ENCODE measurements at regions not wholly inside any gene's neighbourhood (a gene's known extent, or its start where the extent isn't known, plus 50 kb on each side); places are given as distances from the start of the nearest gene placed in this dataset.

- TF ChIP-seq, protein P1, sequence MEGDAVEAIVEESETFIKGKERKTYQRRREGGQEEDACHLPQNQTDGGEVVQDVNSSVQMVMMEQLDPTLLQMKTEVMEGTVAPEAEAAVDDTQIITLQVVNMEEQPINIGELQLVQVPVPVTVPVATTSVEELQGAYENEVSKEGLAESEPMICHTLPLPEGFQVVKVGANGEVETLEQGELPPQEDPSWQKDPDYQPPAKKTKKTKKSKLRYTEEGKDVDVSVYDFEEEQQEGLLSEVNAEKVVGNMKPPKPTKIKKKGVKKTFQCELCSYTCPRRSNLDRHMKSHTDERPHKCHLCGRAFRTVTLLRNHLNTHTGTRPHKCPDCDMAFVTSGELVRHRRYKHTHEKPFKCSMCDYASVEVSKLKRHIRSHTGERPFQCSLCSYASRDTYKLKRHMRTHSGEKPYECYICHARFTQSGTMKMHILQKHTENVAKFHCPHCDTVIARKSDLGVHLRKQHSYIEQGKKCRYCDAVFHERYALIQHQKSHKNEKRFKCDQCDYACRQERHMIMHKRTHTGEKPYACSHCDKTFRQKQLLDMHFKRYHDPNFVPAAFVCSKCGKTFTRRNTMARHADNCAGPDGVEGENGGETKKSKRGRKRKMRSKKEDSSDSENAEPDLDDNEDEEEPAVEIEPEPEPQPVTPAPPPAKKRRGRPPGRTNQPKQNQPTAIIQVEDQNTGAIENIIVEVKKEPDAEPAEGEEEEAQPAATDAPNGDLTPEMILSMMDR (IDR thresholded peaks at IDR 0.05; ENCODE audit: borderline replicate concordance, extremely low read depth, low read length, poor library complexity, severe bottlenecking), result no peak
- no peak for TF ChIP-seq EZH2 (IDR thresholded peaks at IDR 0.05; ENCODE audit: borderline replicate concordance, low read depth, low read length, severe bottlenecking)
These were observed 248.8 kb downstream of the ERMARD start for GRCh38 chr6:170000071-170000843.

Data from DND-41 (cell line).